Endothelial cell of umbilical vein (primary cell): ENCODE measurements at regions not wholly inside any gene's neighbourhood (a gene's known extent, or its start where the extent isn't known, plus 50 kb on each side); places are given as distances from the start of the nearest gene placed in this dataset.

ENCODE experiments used
- BruUV-seq: library from RNA; stranded (reverse); fragments of 400-500 nt; replicated peaks from 2 replicates; lab custom pipeline; 2021; lab: Mats Ljungman, UMichigan
- CTCF ChIA-PET: fragments of 300-600, 350-600 bp; sonication (Branson Sonifier 250); formaldehyde crosslinking; loops from one replicate; lab custom pipeline; 2021; ENCODE audit warnings: antibody characterized with exemption, inconsistent platforms; lab: Charles Lee
- POLR2A ChIA-PET: fragments of 300-600, 350-600 bp; sonication (Branson Sonifier 250); formaldehyde crosslinking; loops from one replicate; lab custom pipeline; 2021; ENCODE audit warnings: antibody characterized with exemption, inconsistent platforms; lab: Charles Lee
- DNase-seq: peaks from one replicate; pipeline ENCODE4 v3.0.0-alpha.2; 2011; ENCODE audit warnings: low read depth, low spot score
- FAIRE-seq: peaks from 2 replicates; lab custom pipeline; 2011; peaks lifted over from hg19 to GRCh38; lab: Jason Lieb, UNC
- H2AFZ ChIP-seq: 2 replicates; pipeline ENCODE4 v1.6.0; 2012; ENCODE audit warnings: low read depth, low read length, control low read depth, inconsistent platforms
- H3K27ac ChIP-seq: 2 replicates; pipeline ENCODE4 v1.5.1; 2011; ENCODE audit warnings: low read depth, mild to moderate bottlenecking, control low read depth, low read length, moderate library complexity; ENCODE audit not compliant: insufficient read depth
- H3K27me3 ChIP-seq, 2 experiments: 2 replicates each; pipeline versions ENCODE4 v1.6.0 to v1.6.1; 2011; ENCODE audit warnings: low read length in 2 of 2, mixed read lengths in 1 of 2; ENCODE audit not compliant: control insufficient read depth in 2 of 2, insufficient read depth in 2 of 2
- H3K36me3 ChIP-seq, 2 experiments: 2 replicates in 1 of 2; 3 replicates in 1 of 2; pipeline ENCODE4 v1.5.1; 2011; ENCODE audit warnings: low read length in 2 of 2, mild to moderate bottlenecking in 1 of 2, moderate library complexity in 1 of 2; ENCODE audit not compliant: control insufficient read depth in 2 of 2, insufficient read depth in 2 of 2; ENCODE audit errors: extremely low read depth in 1 of 2
- H3K4me1 ChIP-seq: 3 replicates; pipeline ENCODE4 v1.5.1; 2011; ENCODE audit warnings: mild to moderate bottlenecking, low read length; ENCODE audit not compliant: control insufficient read depth, insufficient read depth; ENCODE audit errors: extremely low read depth
- H3K4me2 ChIP-seq: 2 replicates; pipeline ENCODE4 v1.6.1; 2011; ENCODE audit warnings: low read length, control low read depth, mixed read lengths; ENCODE audit not compliant: insufficient read depth
- H3K4me3 ChIP-seq, 3 experiments: fragments of 200-600 bp in 1 of 3; sonication (generic), shearing (Covaris generic) in 1 of 3; replicated peaks in 1 of 3; 2 replicates each; pipeline ENCODE4 v1.5.1; 2011 to 2016; ENCODE audit warnings: control low read depth in 3 of 3, low read length in 3 of 3, mild to moderate bottlenecking in 2 of 3, inconsistent platforms in 1 of 3, low read depth in 1 of 3, moderate library complexity in 1 of 3; ENCODE audit not compliant: insufficient read depth in 1 of 3
- H3K79me2 ChIP-seq: 2 replicates; pipeline ENCODE4 v1.6.0; 2012; ENCODE audit warnings: low read length, inconsistent platforms; ENCODE audit not compliant: control insufficient read depth, insufficient read depth
- H3K9ac ChIP-seq: replicated peaks from 2 replicates; pipeline ENCODE3; 2011; ENCODE audit warnings: low read length, control low read depth; ENCODE audit not compliant: insufficient read depth; ENCODE audit errors: extremely low read depth
- H3K9me1 ChIP-seq: replicated peaks from 3 replicates; pipeline ENCODE4 v1.6.0; 2011; ENCODE audit warnings: mild to moderate bottlenecking, low read length; ENCODE audit not compliant: control insufficient read depth, insufficient read depth; ENCODE audit errors: extremely low read depth
- H3K9me3 ChIP-seq: replicated peaks from 2 replicates; pipeline ENCODE4 v1.5.1; 2012; ENCODE audit warnings: low read length, inconsistent platforms; ENCODE audit not compliant: control insufficient read depth, insufficient read depth
- H4K20me1 ChIP-seq: replicated peaks from 2 replicates; pipeline ENCODE3; 2011; ENCODE audit warnings: mild to moderate bottlenecking, low read length; ENCODE audit not compliant: control insufficient read depth, insufficient read depth; ENCODE audit errors: extremely low read depth
- FOS ChIP-seq: IDR thresholded peaks from 2 replicates; pipeline ENCODE4 v1.6.1; 2011; ENCODE audit warnings: mild to moderate bottlenecking, low read length, moderate library complexity, borderline replicate concordance; ENCODE audit not compliant: insufficient read depth
- JUN ChIP-seq: IDR thresholded peaks from 2 replicates; pipeline ENCODE4 v1.6.1; 2011; ENCODE audit warnings: borderline replicate concordance, low read depth; ENCODE audit not compliant: insufficient read length, insufficient read depth
- MAX ChIP-seq: IDR thresholded peaks from 2 replicates; pipeline ENCODE4 v1.6.1; 2011; ENCODE audit not compliant: insufficient read depth, insufficient read length
- dilution Hi-C: fragments of 300-500 bp; cut with MboI; formaldehyde crosslinking; loops from one replicate; pipeline ENCODE4 v1.15.0; 2019; ENCODE audit warnings: low sequenced_read_pairs; ENCODE audit not compliant: extremely low pct_ligation_motif_present
- intact Hi-C: fragments of 100-400 bp; cut with micrococcal nuclease; formaldehyde crosslinking; loops from one replicate; pipeline ENCODE4 v1.10.0; 2022
- TF ChIP-seq, protein P1 (sequence below), 2 donors: IDR thresholded peaks; 1 replicate in 1 of 2; 2 replicates in 1 of 2; pipeline ENCODE4 v1.5.1; 2011; ENCODE audit warnings: low read length in 2 of 2, mild to moderate bottlenecking in 2 of 2, moderate library complexity in 2 of 2, control low read depth in 1 of 2, inconsistent platforms in 1 of 2, low read depth in 1 of 2; ENCODE audit not compliant: insufficient read depth in 1 of 2; ENCODE audit errors: extremely low read depth in 1 of 2

DNA sequence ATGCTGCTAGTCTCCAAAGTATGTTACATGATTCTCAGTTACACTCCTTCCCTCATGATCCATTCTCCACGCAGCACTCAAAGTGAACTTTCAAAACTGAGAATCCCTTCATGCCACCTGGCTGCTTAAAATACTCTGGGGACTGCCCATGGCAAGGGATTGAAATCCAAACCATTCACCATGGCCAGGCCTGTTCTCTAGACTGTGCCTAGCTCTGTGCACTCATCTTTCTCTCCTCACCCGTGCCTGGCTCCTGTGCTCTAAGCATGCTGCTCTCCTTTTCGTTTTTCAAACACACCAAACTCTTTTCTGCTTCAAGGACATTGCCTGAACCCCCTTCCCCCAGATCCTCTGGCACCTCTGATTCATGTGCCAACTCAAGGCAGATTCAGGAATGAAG lies 80.9 kb downstream of the FASTKD2 start:
- no peaks in the 10 kb centered on the region for H4K20me1 ChIP-seq
- no peaks in the 10 kb centered on the region for H3K9me3 ChIP-seq
- no peak overlapping the region for H3K4me2 ChIP-seq
- FAIRE-seq: no peak
- POLR2A ChIA-PET: no interaction called here
- H3K4me3 ChIP-seq: no peak overlapping the region
- intact Hi-C loops: no loop called here
- no peak overlapping the region for H3K27ac ChIP-seq
- H3K27me3 ChIP-seq: no peaks in the 10 kb centered on the region
- dilution Hi-C loops: no loop called here
- H3K4me1 ChIP-seq: no peaks in the 10 kb centered on the region
- TF ChIP-seq MAX (no peak), FOS (no peak), JUN (no peak)
- TF ChIP-seq, protein P1, sequence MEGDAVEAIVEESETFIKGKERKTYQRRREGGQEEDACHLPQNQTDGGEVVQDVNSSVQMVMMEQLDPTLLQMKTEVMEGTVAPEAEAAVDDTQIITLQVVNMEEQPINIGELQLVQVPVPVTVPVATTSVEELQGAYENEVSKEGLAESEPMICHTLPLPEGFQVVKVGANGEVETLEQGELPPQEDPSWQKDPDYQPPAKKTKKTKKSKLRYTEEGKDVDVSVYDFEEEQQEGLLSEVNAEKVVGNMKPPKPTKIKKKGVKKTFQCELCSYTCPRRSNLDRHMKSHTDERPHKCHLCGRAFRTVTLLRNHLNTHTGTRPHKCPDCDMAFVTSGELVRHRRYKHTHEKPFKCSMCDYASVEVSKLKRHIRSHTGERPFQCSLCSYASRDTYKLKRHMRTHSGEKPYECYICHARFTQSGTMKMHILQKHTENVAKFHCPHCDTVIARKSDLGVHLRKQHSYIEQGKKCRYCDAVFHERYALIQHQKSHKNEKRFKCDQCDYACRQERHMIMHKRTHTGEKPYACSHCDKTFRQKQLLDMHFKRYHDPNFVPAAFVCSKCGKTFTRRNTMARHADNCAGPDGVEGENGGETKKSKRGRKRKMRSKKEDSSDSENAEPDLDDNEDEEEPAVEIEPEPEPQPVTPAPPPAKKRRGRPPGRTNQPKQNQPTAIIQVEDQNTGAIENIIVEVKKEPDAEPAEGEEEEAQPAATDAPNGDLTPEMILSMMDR (IDR thresholded peaks at IDR 0.05; ENCODE audit: extremely low read depth in 1 of 2, insufficient read depth in 1 of 2, low read depth in 1 of 2, low read length in 2 of 2): no peak
- DNase-seq: no peak
- no peaks in the 10 kb centered on the region for H3K79me2 ChIP-seq
- H3K36me3 ChIP-seq: no peaks in the 10 kb centered on the region
- CTCF ChIA-PET: no interaction called here
- H3K9me1 ChIP-seq: no peaks in the 10 kb centered on the region
- BruUV-seq: no TSS peak
- H3K9ac ChIP-seq: no peak overlapping the region
- H2AFZ ChIP-seq: no peak overlapping the region
